Panc1 (cell line): ENCODE measurements at regions not wholly inside any gene's neighbourhood (a gene's known extent, or its start where the extent isn't known, plus 50 kb on each side); places are given as distances from the start of the nearest gene placed in this dataset.

Experiments
- ATAC-seq: fragments of 200-7000 bp; cut with Tn5 transposase; 2 replicates; pipeline ENCODE4 v1.9.1; 2020; ENCODE audit warnings: mild to moderate bottlenecking, moderate library complexity
- BruUV-seq: library from RNA; stranded (reverse); fragments of 400-500 nt; replicated peaks from 2 replicates; lab custom pipeline; 2021; lab: Mats Ljungman, UMichigan
- CTCF ChIA-PET: fragments of 300-600 bp; sonication (Branson Sonifier 250); formaldehyde crosslinking; loops from one replicate; lab custom pipeline; 2022; ENCODE audit warnings: antibody characterized with exemption; lab: Charles Lee
- POLR2A ChIA-PET: fragments of 300-600 bp; sonication (Branson Sonifier 250); formaldehyde crosslinking; loops from one replicate; lab custom pipeline; 2022; ENCODE audit warnings: antibody characterized with exemption; lab: Charles Lee
- DNase-seq: peaks from one replicate; pipeline ENCODE4 v3.0.0-alpha.2; 2010; ENCODE audit warnings: low read depth, low spot score
- H3K27ac ChIP-seq: 2 replicates; pipeline ENCODE4 v1.5.1; 2011; ENCODE audit warnings: mild to moderate bottlenecking, low read length, inconsistent platforms
- H3K27me3 ChIP-seq: fragments of 200-500 bp; sonication (Bioruptor generic); 2 replicates; pipeline ENCODE4 v1.6.0; 2014; ENCODE audit warnings: low read length, inconsistent platforms; ENCODE audit not compliant: control insufficient read depth, insufficient read depth
- H3K36me3 ChIP-seq: fragments of 200-500 bp; sonication (Bioruptor generic); 2 replicates; pipeline ENCODE4 v1.5.1; 2014; ENCODE audit warnings: inconsistent platforms, mild to moderate bottlenecking, low read length, moderate library complexity; ENCODE audit not compliant: control insufficient read depth, insufficient read depth
- H3K4me1 ChIP-seq: 2 replicates; pipeline ENCODE4 v1.5.1; 2011; ENCODE audit warnings: inconsistent platforms, mild to moderate bottlenecking, low read length, moderate library complexity; ENCODE audit not compliant: control insufficient read depth, insufficient read depth
- H3K4me3 ChIP-seq, 2 experiments: 2 replicates each; pipeline ENCODE4 v1.5.1; 2011 to 2012; ENCODE audit warnings: low read depth in 2 of 2, low read length in 2 of 2, mild to moderate bottlenecking in 2 of 2, inconsistent platforms in 1 of 2, moderate library complexity in 1 of 2
- H3K9me3 ChIP-seq: fragments of 200-500 bp; sonication (Bioruptor generic); 2 replicates; pipeline ENCODE4 v1.5.1; 2014; ENCODE audit warnings: low read depth, mild to moderate bottlenecking, inconsistent platforms, low read length, moderate library complexity; ENCODE audit not compliant: control insufficient read depth, insufficient read depth
- CTCF ChIP-seq: fragments of 450-650 bp; IDR thresholded peaks from 2 replicates; pipeline ENCODE4 v1.5.1; 2017; ENCODE audit warnings: mild to moderate bottlenecking
- POLR2AphosphoS5 ChIP-seq: IDR thresholded peaks from 2 replicates; pipeline ENCODE4 v1.6.1; 2012; ENCODE audit warnings: mild to moderate bottlenecking, low read depth, low read length, moderate library complexity
- SIN3A ChIP-seq: IDR thresholded peaks from 2 replicates; pipeline ENCODE4 v1.6.1; 2012; ENCODE audit warnings: low read depth, mild to moderate bottlenecking, low read length, moderate library complexity, borderline replicate concordance; ENCODE audit not compliant: insufficient read depth
- TCF7L2 ChIP-seq: IDR thresholded peaks from 2 replicates; pipeline ENCODE4 v1.6.1; 2011; ENCODE audit warnings: mild to moderate bottlenecking, low read depth, low read length, inconsistent platforms
- in situ Hi-C: cut with HindIII; loops from 2 replicates; pipeline ENCODE4 v1.10.0; 2016; ENCODE audit warnings: low sequenced_read_pairs, low pct_unique_long_range_greater_than_20kb
- intact Hi-C: fragments of 100-400 bp; cut with micrococcal nuclease; formaldehyde crosslinking; loops from one replicate; pipeline ENCODE4 v1.10.0; 2022; ENCODE audit not compliant: unreplicated experiment
- TF ChIP-seq, protein P1 (sequence below), 2 experiments: IDR thresholded peaks; 2 replicates each; pipeline ENCODE4 v1.6.1; 2011 to 2012; ENCODE audit warnings: low read depth in 2 of 2, control low read depth in 1 of 2, low read length in 1 of 2, mild to moderate bottlenecking in 1 of 2, moderate library complexity in 1 of 2; ENCODE audit not compliant: insufficient read depth in 1 of 2

DNA sequence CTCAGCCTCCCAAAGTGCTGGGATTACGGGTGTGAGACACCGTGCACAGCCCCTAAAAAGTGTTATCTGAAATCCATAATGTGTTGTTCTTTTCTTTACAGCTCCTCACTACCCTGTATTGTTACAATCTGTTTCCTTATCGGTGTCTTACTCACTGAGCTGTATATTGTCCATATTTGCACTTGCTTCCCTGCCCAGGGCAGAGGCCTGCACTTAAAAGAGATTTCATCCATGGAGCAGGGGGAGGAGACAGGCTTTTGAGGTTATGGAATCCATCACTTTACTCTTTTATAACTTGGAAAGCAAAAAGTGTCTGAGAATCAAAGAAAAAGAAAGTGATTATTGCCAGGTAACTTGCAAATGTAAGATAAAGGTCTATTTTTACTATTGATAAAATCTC lies 251.0 kb downstream of the DIO2 start:
- no TSS peak for BruUV-seq
- in situ Hi-C loops, result no loop called here
- H3K4me1 ChIP-seq, result no peaks in the 10 kb centered on the region
- ATAC-seq, result no peak
- POLR2A ChIA-PET, result no interaction called here
- H3K27ac ChIP-seq, result no peak overlapping the region
- no peak overlapping the region for H3K4me3 ChIP-seq
- no peak for DNase-seq
- H3K27me3 ChIP-seq, result no peaks in the 10 kb centered on the region
- CTCF ChIA-PET, result no interaction called here
- intact Hi-C loops, result no loop called here
- no peaks in the 10 kb centered on the region for H3K36me3 ChIP-seq
- no peaks in the 10 kb centered on the region for H3K9me3 ChIP-seq
- TF ChIP-seq POLR2AphosphoS5 (no peak), CTCF (no peak), SIN3A (no peak), TCF7L2 (no peak)
- TF ChIP-seq, protein P1, sequence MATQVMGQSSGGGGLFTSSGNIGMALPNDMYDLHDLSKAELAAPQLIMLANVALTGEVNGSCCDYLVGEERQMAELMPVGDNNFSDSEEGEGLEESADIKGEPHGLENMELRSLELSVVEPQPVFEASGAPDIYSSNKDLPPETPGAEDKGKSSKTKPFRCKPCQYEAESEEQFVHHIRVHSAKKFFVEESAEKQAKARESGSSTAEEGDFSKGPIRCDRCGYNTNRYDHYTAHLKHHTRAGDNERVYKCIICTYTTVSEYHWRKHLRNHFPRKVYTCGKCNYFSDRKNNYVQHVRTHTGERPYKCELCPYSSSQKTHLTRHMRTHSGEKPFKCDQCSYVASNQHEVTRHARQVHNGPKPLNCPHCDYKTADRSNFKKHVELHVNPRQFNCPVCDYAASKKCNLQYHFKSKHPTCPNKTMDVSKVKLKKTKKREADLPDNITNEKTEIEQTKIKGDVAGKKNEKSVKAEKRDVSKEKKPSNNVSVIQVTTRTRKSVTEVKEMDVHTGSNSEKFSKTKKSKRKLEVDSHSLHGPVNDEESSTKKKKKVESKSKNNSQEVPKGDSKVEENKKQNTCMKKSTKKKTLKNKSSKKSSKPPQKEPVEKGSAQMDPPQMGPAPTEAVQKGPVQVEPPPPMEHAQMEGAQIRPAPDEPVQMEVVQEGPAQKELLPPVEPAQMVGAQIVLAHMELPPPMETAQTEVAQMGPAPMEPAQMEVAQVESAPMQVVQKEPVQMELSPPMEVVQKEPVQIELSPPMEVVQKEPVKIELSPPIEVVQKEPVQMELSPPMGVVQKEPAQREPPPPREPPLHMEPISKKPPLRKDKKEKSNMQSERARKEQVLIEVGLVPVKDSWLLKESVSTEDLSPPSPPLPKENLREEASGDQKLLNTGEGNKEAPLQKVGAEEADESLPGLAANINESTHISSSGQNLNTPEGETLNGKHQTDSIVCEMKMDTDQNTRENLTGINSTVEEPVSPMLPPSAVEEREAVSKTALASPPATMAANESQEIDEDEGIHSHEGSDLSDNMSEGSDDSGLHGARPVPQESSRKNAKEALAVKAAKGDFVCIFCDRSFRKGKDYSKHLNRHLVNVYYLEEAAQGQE (IDR thresholded peaks at IDR 0.05; ENCODE audit: insufficient read depth in 1 of 2, low read depth in 2 of 2, low read length in 1 of 2), result no peak

DNA sequence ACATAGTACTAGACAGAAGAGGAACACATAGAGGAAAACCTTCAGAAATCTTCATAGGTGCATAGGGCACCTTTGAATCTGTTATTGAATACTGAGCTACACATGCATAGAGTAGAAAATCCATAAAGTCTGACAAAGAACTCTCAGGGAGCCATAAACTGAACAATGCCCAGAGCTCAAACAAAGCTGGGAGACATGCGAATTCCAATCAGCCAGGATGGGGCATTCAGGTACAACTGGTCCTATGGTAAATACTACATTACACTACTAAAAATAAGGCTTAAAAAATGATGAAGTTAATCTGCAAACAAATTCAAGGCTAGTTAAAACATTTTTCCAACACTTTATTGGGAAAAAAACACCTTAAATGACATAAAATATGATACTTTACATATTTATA lies 259.7 kb downstream of the DIO2 start:
- TF ChIP-seq SIN3A, result no peak
- no peak for TF ChIP-seq POLR2AphosphoS5
- no peak for TF ChIP-seq CTCF
- TF ChIP-seq, protein P1 (IDR thresholded peaks at IDR 0.05; ENCODE audit: insufficient read depth in 1 of 2, low read depth in 2 of 2, low read length in 1 of 2), result no peak
- no peak for TF ChIP-seq TCF7L2
- no TSS peak for BruUV-seq
- Histone ChIP-seq H3K4me1 (no peaks in the 10 kb centered on the region), H3K27ac (no peak overlapping the region), H3K27me3 (no peaks in the 10 kb centered on the region), H3K4me3 (no peak overlapping the region), H3K9me3 (no peaks in the 10 kb centered on the region), H3K36me3 (no peaks in the 10 kb centered on the region)
- CTCF ChIA-PET, result no interaction called here
- DNase-seq, result no peak
- in situ Hi-C loops (no loop called here), intact Hi-C loops (no loop called here)
- POLR2A ChIA-PET, result no interaction called here
- ATAC-seq, result no peak
